H9 (cell line): ENCODE measurements at regions not wholly inside any gene's neighbourhood (a gene's known extent, or its start where the extent isn't known, plus 50 kb on each side); places are given as distances from the start of the nearest gene placed in this dataset.

Source experiments
- DNase-seq: peaks from one replicate; pipeline ENCODE4 v3.0.0-alpha.2; 2017
- H2AFZ ChIP-seq: one replicate; pipeline ENCODE4 v1.6.1; 2013; ENCODE audit warnings: mild to moderate bottlenecking, low read length, control low read depth, moderate library complexity
- H2AK5ac ChIP-seq: 2 replicates; pipeline ENCODE4 v1.6.1; 2013; ENCODE audit warnings: low read length, control low read depth, mixed read lengths; ENCODE audit not compliant: insufficient read length
- H2BK120ac ChIP-seq: one replicate; pipeline ENCODE4 v1.6.1; 2013; ENCODE audit warnings: low read depth, mild to moderate bottlenecking, low read length, control low read depth, inconsistent platforms; ENCODE audit not compliant: poor library complexity, severe bottlenecking
- H2BK12ac ChIP-seq: 2 replicates; pipeline ENCODE4 v1.6.1; 2013; ENCODE audit warnings: low read length, control low read depth, mixed read lengths, low read depth; ENCODE audit not compliant: insufficient read length
- H2BK15ac ChIP-seq: 2 replicates; pipeline ENCODE4 v1.6.1; 2013; ENCODE audit warnings: low read depth, low read length, control low read depth
- H2BK20ac ChIP-seq: one replicate; pipeline ENCODE4 v1.6.1; 2013; ENCODE audit warnings: low read depth, mild to moderate bottlenecking, low read length, control low read depth, inconsistent platforms; ENCODE audit not compliant: poor library complexity, severe bottlenecking
- H2BK5ac ChIP-seq: 2 replicates; pipeline ENCODE4 v1.6.1; 2013; ENCODE audit warnings: low read length, control low read depth, mixed read lengths; ENCODE audit not compliant: insufficient read length
- H3K14ac ChIP-seq: 2 replicates; pipeline ENCODE4 v1.6.1; 2013; ENCODE audit warnings: low read length, control low read depth; ENCODE audit not compliant: insufficient read depth
- H3K18ac ChIP-seq: 2 replicates; pipeline ENCODE4 v1.6.1; 2013; ENCODE audit warnings: low read depth, mild to moderate bottlenecking, mixed read lengths, low read length, control low read depth; ENCODE audit not compliant: insufficient read length
- H3K23ac ChIP-seq: 2 replicates; pipeline ENCODE4 v1.6.1; 2013; ENCODE audit warnings: low read length, control low read depth, mixed read lengths, low read depth; ENCODE audit not compliant: insufficient read length
- H3K23me2 ChIP-seq: 2 replicates; pipeline ENCODE4 v1.6.1; 2013; ENCODE audit warnings: low read depth, mild to moderate bottlenecking, mixed read lengths, low read length, control low read depth; ENCODE audit not compliant: insufficient read length, poor library complexity, severe bottlenecking
- H3K27ac ChIP-seq: 2 replicates; pipeline ENCODE4 v1.5.1; 2013; ENCODE audit warnings: low read length, control low read depth, mixed read lengths, low read depth; ENCODE audit not compliant: insufficient read length
- H3K27me3 ChIP-seq: 2 replicates; pipeline ENCODE4 v1.6.1; 2013; ENCODE audit warnings: low read length, control low read depth, inconsistent platforms; ENCODE audit not compliant: insufficient read depth
- H3K4ac ChIP-seq: 2 replicates; pipeline ENCODE4 v1.6.1; 2013; ENCODE audit warnings: low read depth, mild to moderate bottlenecking, control low read depth, inconsistent platforms, low read length, moderate library complexity
- H3K4me1 ChIP-seq: 2 replicates; pipeline ENCODE4 v1.6.1; 2013; ENCODE audit warnings: low read length, control low read depth, inconsistent platforms; ENCODE audit not compliant: insufficient read depth
- H3K4me2 ChIP-seq: 2 replicates; pipeline ENCODE4 v1.6.1; 2013; ENCODE audit warnings: low read length, control low read depth, mixed read lengths; ENCODE audit not compliant: insufficient read length, insufficient read depth
- H3K56ac ChIP-seq: 2 replicates; pipeline ENCODE4 v1.6.1; 2013; ENCODE audit warnings: low read depth, mild to moderate bottlenecking, mixed read lengths, low read length, control low read depth; ENCODE audit not compliant: insufficient read length
- H3K79me1 ChIP-seq: 2 replicates; pipeline ENCODE4 v1.6.1; 2013; ENCODE audit warnings: low read depth, mild to moderate bottlenecking, moderate library complexity, low read length, control low read depth, inconsistent platforms; ENCODE audit not compliant: insufficient read depth, poor library complexity, severe bottlenecking
- H3K79me2 ChIP-seq: 2 replicates; pipeline ENCODE4 v1.6.1; 2013; ENCODE audit warnings: low read length, control low read depth, inconsistent platforms; ENCODE audit not compliant: insufficient read depth
- H3K9ac ChIP-seq: 2 replicates; pipeline ENCODE4 v1.6.1; 2013; ENCODE audit warnings: low read length, control low read depth, mixed read lengths; ENCODE audit not compliant: insufficient read length; ENCODE audit errors: extremely low read depth
- H3K9me3 ChIP-seq: one replicate; pipeline ENCODE4 v1.6.1; 2013; ENCODE audit warnings: low read depth, low read length, inconsistent platforms; ENCODE audit not compliant: control insufficient read depth
- H3T11ph ChIP-seq: one replicate; pipeline ENCODE4 v1.6.1; 2013; ENCODE audit warnings: mild to moderate bottlenecking, low read length, control low read depth, inconsistent platforms
- H4K20me1 ChIP-seq: one replicate; pipeline ENCODE4 v1.6.1; 2013; ENCODE audit not compliant: control insufficient read depth, insufficient read length, insufficient read depth
- H4K5ac ChIP-seq: 2 replicates; pipeline ENCODE4 v1.6.1; 2013; ENCODE audit warnings: low read depth, mild to moderate bottlenecking, mixed read lengths, low read length, control low read depth; ENCODE audit not compliant: insufficient read length
- H4K8ac ChIP-seq: replicated peaks from 2 replicates; pipeline ENCODE4 v1.6.1; 2013; ENCODE audit warnings: low read length, control low read depth, mixed read lengths, low read depth; ENCODE audit not compliant: insufficient read length
- H4K91ac ChIP-seq: 2 replicates; pipeline ENCODE4 v1.6.1; 2013; ENCODE audit warnings: low read depth, mild to moderate bottlenecking, moderate library complexity, mixed read lengths, low read length, control low read depth; ENCODE audit not compliant: insufficient read length
- H3K27ac Mint-ChIP-seq, 3 experiments: 2 replicates in 2 of 3; 3 replicates in 1 of 3; pipeline ENCODE4 v1.8.0; 2020 to 2021; ENCODE audit warnings: mixed read lengths in 3 of 3, mild to moderate bottlenecking in 1 of 3, moderate library complexity in 1 of 3
- H3K27me3 Mint-ChIP-seq: 2 replicates; pipeline ENCODE4 v1.8.0; 2021; ENCODE audit warnings: low read depth, mild to moderate bottlenecking, moderate library complexity, mixed read lengths
- H3K36me3 Mint-ChIP-seq, 3 experiments: 2 replicates in 2 of 3; 3 replicates in 1 of 3; pipeline ENCODE4 v1.8.0; 2020 to 2021; ENCODE audit warnings: low read depth in 3 of 3, mixed read lengths in 3 of 3; ENCODE audit not compliant: insufficient read depth in 1 of 3
- H3K4me1 Mint-ChIP-seq, 2 experiments: 2 replicates each; pipeline ENCODE4 v1.8.0; 2020; ENCODE audit warnings: mixed read lengths in 2 of 2
- H3K4me3 Mint-ChIP-seq, 2 experiments: 2 replicates in 1 of 2; 3 replicates in 1 of 2; pipeline ENCODE4 v1.8.0; 2020 to 2021; ENCODE audit warnings: mild to moderate bottlenecking in 2 of 2, mixed read lengths in 2 of 2, moderate library complexity in 1 of 2
- H3K9me3 Mint-ChIP-seq, 2 experiments: 2 replicates in 1 of 2; 3 replicates in 1 of 2; pipeline ENCODE4 v1.8.0; 2020; ENCODE audit warnings: mild to moderate bottlenecking in 2 of 2, mixed read lengths in 2 of 2, moderate library complexity in 1 of 2
- WGBS: extraction: QIAGEN DNeasy Blood & Tissue Kit; methylation state at CpG from one replicate; pipeline ENCODE4 v1.1.7; 2013; ENCODE audit warnings: missing lambda C conversion rate, low lambda C conversion rate, mixed read lengths; ENCODE audit not compliant: insufficient read length; ENCODE audit errors: extremely low coverage; 5-methylcytosine and 5-hydroxymethylcytosine counted together
- TF ChIP-seq, protein P1 (sequence below): fragments of 200-600 bp; sonication (generic); conservative IDR thresholded peaks from 3 replicates; pipeline ENCODE4 v1.8.0; 2021; ENCODE audit warnings: antibody characterized with exemption, mild to moderate bottlenecking

DNA sequence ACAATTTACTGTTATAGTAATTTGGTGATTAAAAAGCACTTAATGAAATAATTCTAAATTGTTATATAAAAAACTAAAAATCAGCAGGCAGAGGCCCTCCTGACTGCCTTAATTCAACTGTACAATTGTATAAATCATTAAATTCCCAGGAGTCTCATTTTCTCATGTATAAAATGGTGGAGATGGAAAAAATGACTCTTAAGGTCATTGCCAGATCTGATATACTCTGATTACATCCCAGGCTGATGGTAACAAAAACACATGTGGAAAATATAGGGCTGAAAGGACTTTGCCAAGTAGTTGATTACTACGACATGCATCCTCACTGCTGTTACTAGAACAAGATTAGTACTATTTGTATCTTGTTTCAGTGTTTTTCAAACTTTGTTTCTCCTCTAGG is 1020.0 kb upstream of the SLC10A2 start:
- Histone ChIP-seq H3K18ac (no peak overlapping the region), H2BK20ac (no peak overlapping the region), H3K14ac (no peak overlapping the region), H3K27ac (no peak overlapping the region), H4K8ac (no peak overlapping the region), H2BK120ac (no peak overlapping the region), H2AFZ (no peak overlapping the region), H3K79me2 (no peaks in the 10 kb centered on the region), H3K4ac (no peak overlapping the region), H2AK5ac (no peak overlapping the region), H3K27me3 (no peaks in the 10 kb centered on the region), H3K4me2 (no peak overlapping the region), H3K9me3 (no peaks in the 10 kb centered on the region), H2BK15ac (no peak overlapping the region), H2BK12ac (no peak overlapping the region), H4K20me1 (no peaks in the 10 kb centered on the region), H2BK5ac (no peak overlapping the region), H3K9ac (no peak overlapping the region), H3T11ph (no peak overlapping the region), H3K23ac (no peak overlapping the region), H3K79me1 (no peaks in the 10 kb centered on the region), H3K23me2 (no peaks in the 10 kb centered on the region), H4K91ac (no peak overlapping the region), H4K5ac (no peak overlapping the region), H3K4me1 (no peaks in the 10 kb centered on the region), H3K56ac (no peak overlapping the region)
- Mint-ChIP-seq H3K27me3 (no peaks in the 10 kb centered on the region), H3K9me3 (peaks cover 0 to 2% of the 10 kb centered on the region in 2 experiments; a peak in 4 of 5 replicates), H3K27ac (no peak overlapping the region), H3K4me3 (no peak overlapping the region), H3K4me1 (no peaks in the 10 kb centered on the region), H3K36me3 (peaks cover 0 to 5% (median 2%) of the 10 kb centered on the region in 3 experiments; a peak in 2 of 7 replicates)
- DNase-seq, result no peak
- no CpG with 5 or more reads among the region's 1 CpG for WGBS
- TF ChIP-seq, protein P1, sequence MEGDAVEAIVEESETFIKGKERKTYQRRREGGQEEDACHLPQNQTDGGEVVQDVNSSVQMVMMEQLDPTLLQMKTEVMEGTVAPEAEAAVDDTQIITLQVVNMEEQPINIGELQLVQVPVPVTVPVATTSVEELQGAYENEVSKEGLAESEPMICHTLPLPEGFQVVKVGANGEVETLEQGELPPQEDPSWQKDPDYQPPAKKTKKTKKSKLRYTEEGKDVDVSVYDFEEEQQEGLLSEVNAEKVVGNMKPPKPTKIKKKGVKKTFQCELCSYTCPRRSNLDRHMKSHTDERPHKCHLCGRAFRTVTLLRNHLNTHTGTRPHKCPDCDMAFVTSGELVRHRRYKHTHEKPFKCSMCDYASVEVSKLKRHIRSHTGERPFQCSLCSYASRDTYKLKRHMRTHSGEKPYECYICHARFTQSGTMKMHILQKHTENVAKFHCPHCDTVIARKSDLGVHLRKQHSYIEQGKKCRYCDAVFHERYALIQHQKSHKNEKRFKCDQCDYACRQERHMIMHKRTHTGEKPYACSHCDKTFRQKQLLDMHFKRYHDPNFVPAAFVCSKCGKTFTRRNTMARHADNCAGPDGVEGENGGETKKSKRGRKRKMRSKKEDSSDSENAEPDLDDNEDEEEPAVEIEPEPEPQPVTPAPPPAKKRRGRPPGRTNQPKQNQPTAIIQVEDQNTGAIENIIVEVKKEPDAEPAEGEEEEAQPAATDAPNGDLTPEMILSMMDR, result no peak
